T-helper 17 cell (primary cell): ENCODE measurements at regions not wholly inside any gene's neighbourhood (a gene's known extent, or its start where the extent isn't known, plus 50 kb on each side); places are given as distances from the start of the nearest gene placed in this dataset.

Experiments
- ATAC-seq: fragments of 150-1000 bp; cut with Tn5 transposase; 2 replicates; pipeline ENCODE4 v1.10.0; 2021; ENCODE audit warnings: mild to moderate bottlenecking, moderate library complexity
- DNase-seq, 3 donors: peaks; one replicate each; pipeline versions ENCODE4 v3.0.0 to v3.0.0-alpha.2; 2020 to 2021
- H3K9me3 ChIP-seq: one replicate; pipeline ENCODE4 v1.7.0; 2013; ENCODE audit warnings: low read length, mild to moderate bottlenecking; ENCODE audit not compliant: control insufficient read depth, poor library complexity, severe bottlenecking
- H3K27ac Mint-ChIP-seq: one replicate; pipeline ENCODE4 v1.8.0; 2022; ENCODE audit warnings: mild to moderate bottlenecking, moderate library complexity, mixed read lengths
- H3K27me3 Mint-ChIP-seq: one replicate; pipeline ENCODE4 v1.8.0; 2022; ENCODE audit warnings: mixed read lengths
- H3K36me3 Mint-ChIP-seq: one replicate; pipeline ENCODE4 v1.8.0; 2022; ENCODE audit warnings: low read depth, mixed read lengths
- H3K4me1 Mint-ChIP-seq: one replicate; pipeline ENCODE4 v1.8.0; 2022; ENCODE audit warnings: mild to moderate bottlenecking, mixed read lengths
- H3K4me3 Mint-ChIP-seq: one replicate; pipeline ENCODE4 v1.8.0; 2022; ENCODE audit warnings: mild to moderate bottlenecking, moderate library complexity, mixed read lengths

GRCh38 chr20:57790176-57790575, 80.4 kb upstream of the PMEPA1 start:
- no peak for ATAC-seq
- Mint-ChIP-seq H3K27ac (no peak overlapping the region), H3K27me3 (peaks cover 4% of the 10 kb centered on the region), H3K36me3 (peaks cover 4% of the 10 kb centered on the region), H3K4me3 (no peak overlapping the region), H3K4me1 (no peaks in the 10 kb centered on the region)
- DNase-seq, result no peak
- no peaks in the 10 kb centered on the region for H3K9me3 ChIP-seq

- Mint-ChIP-seq H3K27me3 (peaks cover 4% of the 10 kb centered on the region), H3K4me3 (no peak overlapping the region), H3K27ac (no peak overlapping the region), H3K36me3 (peaks cover 3% of the 10 kb centered on the region), H3K4me1 (no peaks in the 10 kb centered on the region)
- DNase-seq, result no peak
- no peaks in the 10 kb centered on the region for H3K9me3 ChIP-seq
- no peak for ATAC-seq
Measured at GRCh38 chr20:57788936-57789613, 79.3 kb upstream of the PMEPA1 start.

- H3K9me3 ChIP-seq, result no peaks in the 10 kb centered on the region
- no peaks in the 10 kb centered on the region for H3K4me1 Mint-ChIP-seq
- no peak for DNase-seq
- no peak for ATAC-seq
- H3K36me3 Mint-ChIP-seq, result peaks cover 2% of the 10 kb centered on the region
- H3K27me3 Mint-ChIP-seq, result peaks cover 4% of the 10 kb centered on the region
- H3K27ac Mint-ChIP-seq, result no peak overlapping the region
- no peak overlapping the region for H3K4me3 Mint-ChIP-seq
Measured at GRCh38 chr20:57787990-57788781, 78.4 kb upstream of the PMEPA1 start.

GRCh38 chr20:57787151-57787989, 77.6 kb upstream of the PMEPA1 start:
- H3K27me3 Mint-ChIP-seq, result peaks cover 10% of the 10 kb centered on the region
- DNase-seq (no peak), ATAC-seq (no peak)
- H3K4me1 Mint-ChIP-seq, result no peaks in the 10 kb centered on the region
- H3K4me3 Mint-ChIP-seq, result no peak overlapping the region
- H3K9me3 ChIP-seq, result no peaks in the 10 kb centered on the region
- H3K27ac Mint-ChIP-seq, result no peak overlapping the region
- no peaks in the 10 kb centered on the region for H3K36me3 Mint-ChIP-seq

GRCh38 chr20:57786304-57786932, 76.6 kb upstream of the PMEPA1 start:
- H3K27ac Mint-ChIP-seq, result no peak overlapping the region
- DNase-seq (no peak), ATAC-seq (peak; percentile 53)
- H3K4me3 Mint-ChIP-seq, result no peak overlapping the region
- H3K4me1 Mint-ChIP-seq, result no peaks in the 10 kb centered on the region
- H3K36me3 Mint-ChIP-seq, result no peaks in the 10 kb centered on the region
- H3K9me3 ChIP-seq, result no peaks in the 10 kb centered on the region
- H3K27me3 Mint-ChIP-seq, result peaks cover 16% of the 10 kb centered on the region

GRCh38 chr20:57785720-57786119, 75.9 kb upstream of the PMEPA1 start:
- no peak for DNase-seq
- H3K27me3 Mint-ChIP-seq, result peaks cover 18% of the 10 kb centered on the region
- H3K4me3 Mint-ChIP-seq, result no peak overlapping the region
- H3K9me3 ChIP-seq, result no peaks in the 10 kb centered on the region
- no peaks in the 10 kb centered on the region for H3K36me3 Mint-ChIP-seq
- H3K27ac Mint-ChIP-seq, result no peak overlapping the region
- ATAC-seq, result no peak
- no peaks in the 10 kb centered on the region for H3K4me1 Mint-ChIP-seq

GRCh38 chr20:57785061-57785460, 75.2 kb upstream of the PMEPA1 start:
- ATAC-seq (no peak), DNase-seq (no peak)
- H3K27me3 Mint-ChIP-seq, result peaks cover 23% of the 10 kb centered on the region
- H3K9me3 ChIP-seq, result no peaks in the 10 kb centered on the region
- H3K4me3 Mint-ChIP-seq, result no peak overlapping the region
- H3K36me3 Mint-ChIP-seq, result no peaks in the 10 kb centered on the region
- H3K4me1 Mint-ChIP-seq, result no peaks in the 10 kb centered on the region
- no peak overlapping the region for H3K27ac Mint-ChIP-seq

- Mint-ChIP-seq H3K27ac (no peak overlapping the region), H3K36me3 (no peaks in the 10 kb centered on the region), H3K4me3 (no peak overlapping the region), H3K4me1 (no peaks in the 10 kb centered on the region), H3K27me3 (peaks cover 29% of the 10 kb centered on the region)
- no peak for ATAC-seq
- H3K9me3 ChIP-seq, result no peaks in the 10 kb centered on the region
- no peak for DNase-seq
Measured at GRCh38 chr20:57783956-57784837, 74.4 kb upstream of the PMEPA1 start.

GRCh38 chr20:57783196-57783595, 73.4 kb upstream of the PMEPA1 start:
- Mint-ChIP-seq H3K36me3 (no peaks in the 10 kb centered on the region), H3K4me3 (no peak overlapping the region), H3K27me3 (peaks cover 38% of the 10 kb centered on the region), H3K27ac (no peak overlapping the region), H3K4me1 (no peaks in the 10 kb centered on the region)
- DNase-seq (no peak), ATAC-seq (no peak)
- no peaks in the 10 kb centered on the region for H3K9me3 ChIP-seq

GRCh38 chr20:57782631-57783041, 72.8 kb upstream of the PMEPA1 start:
- DNase-seq (no peak), ATAC-seq (no peak)
- Mint-ChIP-seq H3K27ac (no peak overlapping the region), H3K36me3 (no peaks in the 10 kb centered on the region), H3K4me1 (no peaks in the 10 kb centered on the region), H3K4me3 (no peak overlapping the region), H3K27me3 (peaks cover 44% of the 10 kb centered on the region)
- no peaks in the 10 kb centered on the region for H3K9me3 ChIP-seq

- H3K4me3 Mint-ChIP-seq, result no peak overlapping the region
Measured at GRCh38 chr20:57781901-57782300, 72.1 kb upstream of the PMEPA1 start.

GRCh38 chr20:57780906-57781305, 71.1 kb upstream of the PMEPA1 start:
- no peaks in the 10 kb centered on the region for H3K9me3 ChIP-seq
- Mint-ChIP-seq H3K27ac (no peak overlapping the region), H3K4me1 (no peaks in the 10 kb centered on the region), H3K4me3 (no peak overlapping the region), H3K27me3 (peaks cover 51% of the 10 kb centered on the region), H3K36me3 (no peaks in the 10 kb centered on the region)
- ATAC-seq, result no peak
- no peak for DNase-seq

More at GRCh38 chr20:57781901-57782300, 72.1 kb upstream of the PMEPA1 start:
- no peak overlapping the region for H3K27ac Mint-ChIP-seq
- no peak for DNase-seq
- peaks cover 51% of the 10 kb centered on the region for H3K27me3 Mint-ChIP-seq
- no peaks in the 10 kb centered on the region for H3K36me3 Mint-ChIP-seq
- no peak for ATAC-seq
- H3K9me3 ChIP-seq, result no peaks in the 10 kb centered on the region
- H3K4me1 Mint-ChIP-seq, result no peaks in the 10 kb centered on the region
